Ishikawa (cell line): ENCODE measurements at regions not wholly inside any gene's neighbourhood (a gene's known extent, or its start where the extent isn't known, plus 50 kb on each side); places are given as distances from the start of the nearest gene placed in this dataset.

Source experiments
- CEBPB ChIP-seq: IDR thresholded peaks from 2 replicates; pipeline ENCODE4 v1.6.1; 2012
- CREB1 ChIP-seq: IDR thresholded peaks from 2 replicates; pipeline ENCODE4 v1.6.1; 2012; ENCODE audit warnings: low read depth
- EGR1 ChIP-seq: IDR thresholded peaks from 2 replicates; pipeline ENCODE4 v1.6.1; 2012
- EP300 ChIP-seq: IDR thresholded peaks from 2 replicates; pipeline ENCODE4 v1.6.1; 2012; ENCODE audit warnings: borderline replicate concordance
- FOXM1 ChIP-seq: IDR thresholded peaks from 2 replicates; pipeline ENCODE4 v1.6.1; 2012; ENCODE audit warnings: low read depth, borderline replicate concordance
- MAX ChIP-seq: IDR thresholded peaks from 2 replicates; pipeline ENCODE4 v1.6.1; 2012
- NFIC ChIP-seq: IDR thresholded peaks from 2 replicates; pipeline ENCODE4 v1.6.1; 2012
- RAD21 ChIP-seq: IDR thresholded peaks from 2 replicates; pipeline ENCODE4 v1.6.1; 2012; ENCODE audit warnings: low read depth
- TAF1 ChIP-seq: IDR thresholded peaks from 2 replicates; pipeline ENCODE4 v1.6.1; 2012; ENCODE audit warnings: low read depth, mild to moderate bottlenecking
- TCF12 ChIP-seq: IDR thresholded peaks from 2 replicates; pipeline ENCODE4 v1.6.1; 2012; ENCODE audit warnings: low read depth
- TEAD4 ChIP-seq: IDR thresholded peaks from 2 replicates; pipeline ENCODE4 v1.6.1; 2012
- USF1 ChIP-seq: IDR thresholded peaks from 2 replicates; pipeline ENCODE4 v1.6.1; 2012
- YY1 ChIP-seq: IDR thresholded peaks from 2 replicates; pipeline ENCODE4 v1.6.1; 2012; ENCODE audit warnings: low read depth
- ZBTB7A ChIP-seq: IDR thresholded peaks from 2 replicates; pipeline ENCODE4 v1.6.1; 2012; ENCODE audit warnings: low read depth
- TF ChIP-seq, protein P1 (sequence below): IDR thresholded peaks from 2 replicates; pipeline ENCODE4 v1.6.1; 2012; ENCODE audit warnings: low read depth, mild to moderate bottlenecking

GRCh38 chr5:167290478-167290877 lies 1001.0 kb upstream of the WWC1 start:
- TF ChIP-seq EP300 (no peak), TAF1 (no peak), TEAD4 (no peak), RAD21 (no peak), NFIC (no peak), MAX (no peak), ZBTB7A (no peak), USF1 (no peak), CEBPB (no peak), FOXM1 (no peak)
- TF ChIP-seq, protein P1, sequence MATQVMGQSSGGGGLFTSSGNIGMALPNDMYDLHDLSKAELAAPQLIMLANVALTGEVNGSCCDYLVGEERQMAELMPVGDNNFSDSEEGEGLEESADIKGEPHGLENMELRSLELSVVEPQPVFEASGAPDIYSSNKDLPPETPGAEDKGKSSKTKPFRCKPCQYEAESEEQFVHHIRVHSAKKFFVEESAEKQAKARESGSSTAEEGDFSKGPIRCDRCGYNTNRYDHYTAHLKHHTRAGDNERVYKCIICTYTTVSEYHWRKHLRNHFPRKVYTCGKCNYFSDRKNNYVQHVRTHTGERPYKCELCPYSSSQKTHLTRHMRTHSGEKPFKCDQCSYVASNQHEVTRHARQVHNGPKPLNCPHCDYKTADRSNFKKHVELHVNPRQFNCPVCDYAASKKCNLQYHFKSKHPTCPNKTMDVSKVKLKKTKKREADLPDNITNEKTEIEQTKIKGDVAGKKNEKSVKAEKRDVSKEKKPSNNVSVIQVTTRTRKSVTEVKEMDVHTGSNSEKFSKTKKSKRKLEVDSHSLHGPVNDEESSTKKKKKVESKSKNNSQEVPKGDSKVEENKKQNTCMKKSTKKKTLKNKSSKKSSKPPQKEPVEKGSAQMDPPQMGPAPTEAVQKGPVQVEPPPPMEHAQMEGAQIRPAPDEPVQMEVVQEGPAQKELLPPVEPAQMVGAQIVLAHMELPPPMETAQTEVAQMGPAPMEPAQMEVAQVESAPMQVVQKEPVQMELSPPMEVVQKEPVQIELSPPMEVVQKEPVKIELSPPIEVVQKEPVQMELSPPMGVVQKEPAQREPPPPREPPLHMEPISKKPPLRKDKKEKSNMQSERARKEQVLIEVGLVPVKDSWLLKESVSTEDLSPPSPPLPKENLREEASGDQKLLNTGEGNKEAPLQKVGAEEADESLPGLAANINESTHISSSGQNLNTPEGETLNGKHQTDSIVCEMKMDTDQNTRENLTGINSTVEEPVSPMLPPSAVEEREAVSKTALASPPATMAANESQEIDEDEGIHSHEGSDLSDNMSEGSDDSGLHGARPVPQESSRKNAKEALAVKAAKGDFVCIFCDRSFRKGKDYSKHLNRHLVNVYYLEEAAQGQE: no peak

DNA sequence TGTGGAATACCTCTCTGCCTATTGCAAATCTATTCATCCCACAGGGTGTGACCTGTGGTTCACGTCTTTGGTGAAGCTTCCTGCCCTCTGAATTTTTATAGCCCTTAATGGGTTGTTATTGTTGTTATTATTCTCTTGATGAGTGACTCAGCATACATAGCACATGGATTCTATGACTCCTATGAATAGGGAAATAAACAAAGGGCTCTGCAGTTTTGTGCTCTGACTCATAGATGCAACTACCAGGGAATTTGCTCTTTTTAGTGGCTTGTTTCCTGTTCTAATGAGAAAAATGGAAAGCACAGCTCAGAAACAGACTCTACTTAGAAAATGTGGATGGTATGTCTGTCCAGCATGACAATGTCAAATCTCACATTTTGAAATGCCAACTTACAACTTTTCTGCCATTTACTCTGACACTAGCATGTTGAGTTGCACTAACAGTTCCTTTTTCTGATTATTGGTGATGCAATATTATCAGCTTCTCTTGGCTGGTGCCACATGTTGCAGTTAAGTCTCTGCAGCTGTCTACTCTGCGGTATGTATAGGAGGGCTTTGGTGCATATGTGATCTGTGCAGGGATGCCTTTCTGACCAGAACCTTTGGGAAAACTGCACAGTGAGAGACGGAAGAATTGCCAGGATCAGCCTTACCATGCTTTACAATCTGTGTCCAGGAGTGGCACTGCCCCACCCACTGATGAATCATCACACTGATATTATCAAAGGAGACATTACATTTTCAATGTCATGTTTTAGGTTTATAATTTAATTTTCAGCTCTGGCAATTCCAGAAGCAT lies 996.4 kb upstream of the WWC1 start:
- TF ChIP-seq TCF12: no peak
- no peak for TF ChIP-seq RAD21

- no peak for TF ChIP-seq YY1
- TF ChIP-seq EGR1: no peak
- no peak for TF ChIP-seq MAX
- TF ChIP-seq USF1: no peak
- TF ChIP-seq TCF12: no peak
- no peak for TF ChIP-seq NFIC
These were observed 995.8 kb upstream of the WWC1 start for GRCh38 chr5:167295681-167296005.

DNA sequence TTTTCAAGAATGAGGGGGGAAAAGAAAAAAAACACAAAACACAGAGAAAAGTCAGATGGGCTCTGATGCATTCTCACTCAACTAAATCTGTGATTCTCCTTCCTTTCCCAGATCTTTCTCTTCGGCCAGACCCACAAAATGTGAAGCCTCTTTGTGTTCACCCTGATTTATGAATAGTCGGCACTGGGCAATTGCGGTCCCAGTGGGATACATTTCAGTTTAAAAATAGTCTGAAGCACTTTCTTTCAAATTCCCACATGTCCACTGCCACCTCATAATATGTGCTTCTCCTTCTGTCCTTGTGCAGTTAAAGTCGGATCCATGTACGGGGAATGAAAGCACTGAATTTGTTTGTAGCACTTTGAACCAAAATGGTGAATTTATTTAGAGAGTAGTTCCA lies 995.4 kb upstream of the WWC1 start:
- TF ChIP-seq CREB1 (no peak), TCF12 (no peak), TEAD4 (no peak), RAD21 (no peak), YY1 (no peak), CEBPB (no peak), ZBTB7A (no peak), EGR1 (no peak)
- TF ChIP-seq, protein P1: no peak

DNA sequence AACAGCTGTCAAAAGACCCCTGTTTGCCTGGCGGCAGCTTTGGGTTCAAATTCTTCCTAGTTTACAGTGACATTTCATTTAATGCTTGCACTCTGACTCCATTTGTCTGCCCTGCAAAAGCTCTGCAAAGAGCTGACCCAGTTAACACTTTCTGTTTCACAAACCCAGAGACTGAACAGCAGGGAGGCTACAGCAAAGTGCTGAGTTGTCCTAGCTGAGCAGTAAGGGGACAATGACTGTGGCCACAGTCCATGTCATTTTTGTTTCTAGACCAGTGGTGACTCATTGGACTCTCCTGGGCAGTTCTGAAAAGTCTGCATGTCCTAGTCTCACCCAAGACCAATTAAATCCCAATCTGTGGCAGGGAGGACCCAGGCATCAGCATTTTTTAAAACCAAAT lies 994.8 kb upstream of the WWC1 start:
- TF ChIP-seq RAD21: no peak
- no peak for TF ChIP-seq USF1
- TF ChIP-seq, protein P1: no peak
- TF ChIP-seq TEAD4: no peak
- TF ChIP-seq ZBTB7A: no peak
- TF ChIP-seq NFIC: no peak
- no peak for TF ChIP-seq EGR1
- TF ChIP-seq MAX: no peak
- no peak for TF ChIP-seq EP300
